Stimulated activated CD4-positive, alpha-beta T cell treated with anti-CD3 and anti-CD28 coated beads, Interleukin-1b, Interleukin-23, amount 100 ng/mL, for 48 hours (primary cell): ENCODE measurements at regions not wholly inside any gene's neighbourhood (a gene's known extent, or its start where the extent isn't known, plus 50 kb on each side); places are given as distances from the start of the nearest gene placed in this dataset.

Experiments
- DNase-seq: peaks from one replicate; pipeline ENCODE4 v3.0.0-alpha.2; 2020

- no peak for DNase-seq
Measured at GRCh38 chr2:118171546-118171945, 83.3 kb downstream of the INSIG2 start.

- DNase-seq: peak; percentile 28
Measured at GRCh38 chr2:118169359-118170005, 81.2 kb downstream of the INSIG2 start.

GRCh38 chr2:118168615-118169014, 80.3 kb downstream of the INSIG2 start:
- no peak for DNase-seq

- no peak for DNase-seq
Measured at GRCh38 chr2:118167026-118167425, 78.8 kb downstream of the INSIG2 start.

- DNase-seq: no peak
Measured at GRCh38 chr2:118166242-118166641, 78.0 kb downstream of the INSIG2 start.

- no peak for DNase-seq
Measured at GRCh38 chr2:118165595-118165994, 77.3 kb downstream of the INSIG2 start.
